Ecto neural progenitor cell (in vitro differentiated cells): ENCODE measurements at regions not wholly inside any gene's neighbourhood (a gene's known extent, or its start where the extent isn't known, plus 50 kb on each side); places are given as distances from the start of the nearest gene placed in this dataset.

ENCODE experiments used
- DNase-seq: peaks from one replicate; pipeline ENCODE4 v3.0.0-alpha.2; 2018; ENCODE audit warnings: low spot score

- DNase-seq: no peak
These were observed 327.0 kb downstream of the ETS1 start for GRCh38 chr11:128260398-128260797.

- no peak for DNase-seq
These were observed 327.5 kb downstream of the ETS1 start for GRCh38 chr11:128259816-128260215.

GRCh38 chr11:128254941-128255340, 332.4 kb downstream of the ETS1 start:
- no peak for DNase-seq

- DNase-seq: no peak
These were observed 336.2 kb downstream of the ETS1 start for GRCh38 chr11:128251140-128251539.

- DNase-seq: no peak
These were observed 336.9 kb downstream of the ETS1 start for GRCh38 chr11:128250482-128250881.

GRCh38 chr11:128246810-128247594, 340.4 kb downstream of the ETS1 start:
- no peak for DNase-seq

- DNase-seq: no peak
These were observed 341.0 kb downstream of the ETS1 start for GRCh38 chr11:128246364-128246801.

GRCh38 chr11:128244871-128245270, 342.5 kb downstream of the ETS1 start:
- no peak for DNase-seq

- no peak for DNase-seq
These were observed 344.9 kb downstream of the ETS1 start for GRCh38 chr11:128242451-128242850.

- no peak for DNase-seq
These were observed 346.8 kb downstream of the ETS1 start for GRCh38 chr11:128240546-128240945.

GRCh38 chr11:128239306-128239705, 348.1 kb downstream of the ETS1 start:
- no peak for DNase-seq

GRCh38 chr11:128238521-128239265, 348.7 kb downstream of the ETS1 start:
- DNase-seq: no peak

- DNase-seq: no peak
These were observed 350.6 kb downstream of the ETS1 start for GRCh38 chr11:128236506-128237498.

- DNase-seq: no peak
These were observed 351.4 kb downstream of the ETS1 start for GRCh38 chr11:128235958-128236357.

- DNase-seq: no peak
These were observed 351.9 kb downstream of the ETS1 start for GRCh38 chr11:128235426-128235825.

GRCh38 chr11:128234143-128234542, 353.2 kb downstream of the ETS1 start:
- DNase-seq: no peak

GRCh38 chr11:128232588-128232987, 354.8 kb downstream of the ETS1 start:
- no peak for DNase-seq

GRCh38 chr11:128231845-128232410, 355.4 kb downstream of the ETS1 start:
- no peak for DNase-seq

- no peak for DNase-seq
These were observed 359.9 kb downstream of the ETS1 start for GRCh38 chr11:128227466-128227865.

GRCh38 chr11:128226106-128226716, 361.1 kb downstream of the ETS1 start:
- no peak for DNase-seq

- no peak for DNase-seq
These were observed 365.0 kb downstream of the ETS1 start for GRCh38 chr11:128222245-128222884.
